SK-N-SH treated with all-trans-retinoic acid at 6 μM for 48 hours (cell line): ENCODE measurements at regions not wholly inside any gene's neighbourhood (a gene's known extent, or its start where the extent isn't known, plus 50 kb on each side); places are given as distances from the start of the nearest gene placed in this dataset.

Source experiments
- ATAC-seq: fragments of 200-7000 bp; cut with Tn5 transposase; 3 replicates; pipeline ENCODE4 v1.9.1; 2020; ENCODE audit warnings: mild to moderate bottlenecking, moderate library complexity
- ARNTL ChIP-seq: fragments of 450-650 bp; formaldehyde crosslinking; IDR thresholded peaks from 2 replicates; pipeline ENCODE4 v1.5.0; 2020; ENCODE audit warnings: low read depth, mild to moderate bottlenecking, moderate library complexity, borderline replicate concordance
- BACH2 ChIP-seq: fragments of 250-450 bp; sonication (Bioruptor Pico); IDR thresholded peaks from 2 replicates; pipeline ENCODE4 v1.9.0; 2021; ENCODE audit warnings: mild to moderate bottlenecking, borderline replicate concordance
- CREB5 ChIP-seq: fragments of 250-450 bp; sonication (Bioruptor Pico); IDR thresholded peaks from 2 replicates; pipeline ENCODE4 v1.5.1; 2020; ENCODE audit warnings: low read depth, mild to moderate bottlenecking, moderate library complexity
- CSDC2 ChIP-seq: fragments of 250-450 bp; sonication (Bioruptor Pico); IDR thresholded peaks from 2 replicates; pipeline ENCODE4 v1.5.0; 2020; ENCODE audit warnings: mild to moderate bottlenecking, moderate library complexity
- CSRNP3 ChIP-seq: fragments of 250-450 bp; sonication (Bioruptor Pico); IDR thresholded peaks from 2 replicates; pipeline ENCODE4 v1.5.1; 2021; ENCODE audit warnings: mild to moderate bottlenecking, moderate library complexity
- ESRRG ChIP-seq: fragments of 250-450 bp; sonication (Bioruptor Pico); IDR thresholded peaks from 2 replicates; pipeline ENCODE4 v1.6.1; 2021; ENCODE audit warnings: mild to moderate bottlenecking
- GLIS3 ChIP-seq: fragments of 250-450 bp; sonication (Bioruptor Pico); IDR thresholded peaks from 2 replicates; pipeline ENCODE4 v1.5.0; 2020; ENCODE audit warnings: mild to moderate bottlenecking, moderate library complexity
- ISL1 ChIP-seq: fragments of 250-450 bp; sonication (Bioruptor Pico); IDR thresholded peaks from 2 replicates; pipeline ENCODE4 v2.1.2; 2022; ENCODE audit warnings: mild to moderate bottlenecking, moderate library complexity
- OSR1 ChIP-seq: fragments of 250-450 bp; sonication (Bioruptor Pico); IDR thresholded peaks from 2 replicates; pipeline ENCODE4 v1.8.0; 2022; ENCODE audit warnings: moderate library complexity, mild to moderate bottlenecking, inconsistent platforms
- PATZ1 ChIP-seq: fragments of 250-450 bp; sonication (Bioruptor Pico); IDR thresholded peaks from 2 replicates; pipeline ENCODE4 v1.8.0; 2020; ENCODE audit warnings: mild to moderate bottlenecking, moderate library complexity, borderline replicate concordance
- POU6F1 ChIP-seq: fragments of 250-450 bp; sonication (Bioruptor Pico); IDR thresholded peaks from 2 replicates; pipeline ENCODE4 v1.8.0; 2021; ENCODE audit warnings: low read depth, mild to moderate bottlenecking, moderate library complexity, borderline replicate concordance
- PPARA ChIP-seq: fragments of 250-450 bp; sonication (Bioruptor Pico); IDR thresholded peaks from 2 replicates; pipeline ENCODE4 v1.5.0; 2020; ENCODE audit warnings: mild to moderate bottlenecking, borderline replicate concordance
- RARB ChIP-seq: fragments of 250-450 bp; sonication (Bioruptor Pico); IDR thresholded peaks from 2 replicates; pipeline ENCODE4 v1.8.0; 2021; ENCODE audit warnings: mild to moderate bottlenecking, moderate library complexity
- SNAI2 ChIP-seq: fragments of 250-450 bp; sonication (Bioruptor Pico); IDR thresholded peaks from 2 replicates; pipeline ENCODE4 v1.5.0; 2020; ENCODE audit warnings: mild to moderate bottlenecking, moderate library complexity
- TCF4 ChIP-seq: fragments of 250-450 bp; sonication (Bioruptor Pico); IDR thresholded peaks from 2 replicates; pipeline ENCODE4 v1.8.0; 2021; ENCODE audit warnings: mild to moderate bottlenecking, moderate library complexity, borderline replicate concordance
- TOX ChIP-seq: fragments of 250-450 bp; sonication (Bioruptor Pico); IDR thresholded peaks from 2 replicates; pipeline ENCODE4 v1.8.0; 2021; ENCODE audit warnings: mild to moderate bottlenecking, moderate library complexity, borderline replicate concordance
- TSHZ2 ChIP-seq: fragments of 250-450 bp; sonication (Bioruptor Pico); IDR thresholded peaks from 2 replicates; pipeline ENCODE4 v1.5.0; 2020; ENCODE audit warnings: mild to moderate bottlenecking, moderate library complexity
- ZFP3 ChIP-seq: fragments of 250-450 bp; sonication (Bioruptor Pico); IDR thresholded peaks from 2 replicates; pipeline ENCODE4 v1.5.0; 2020; ENCODE audit warnings: mild to moderate bottlenecking, moderate library complexity
- ZFP30 ChIP-seq: fragments of 450-650 bp; formaldehyde crosslinking; IDR thresholded peaks from 2 replicates; pipeline ENCODE4 v1.5.0; 2022; ENCODE audit warnings: mild to moderate bottlenecking, moderate library complexity
- ZNF565 ChIP-seq: fragments of 450-650 bp; formaldehyde crosslinking; conservative IDR thresholded peaks from 2 replicates; pipeline ENCODE4 v1.5.0; 2020; ENCODE audit warnings: low read depth, mild to moderate bottlenecking, moderate library complexity
- ZNF70 ChIP-seq: fragments of 450-650 bp; formaldehyde crosslinking; IDR thresholded peaks from 2 replicates; pipeline ENCODE4 v1.5.0; 2020; ENCODE audit warnings: mild to moderate bottlenecking, moderate library complexity

- TF ChIP-seq TCF4 (CRISPR knock-in tag): no peak
- TF ChIP-seq TOX (CRISPR knock-in tag): no peak
- TF ChIP-seq ISL1: no peak
- TF ChIP-seq ARNTL (CRISPR knock-in tag): no peak
- no peak for TF ChIP-seq CREB5 (CRISPR knock-in tag)
- TF ChIP-seq ESRRG (CRISPR knock-in tag): no peak
- TF ChIP-seq ZFP3: no peak
- TF ChIP-seq ZNF70: no peak
- no peak for TF ChIP-seq ZFP30 (CRISPR knock-in tag)
- no peak for TF ChIP-seq BACH2 (CRISPR knock-in tag)
- TF ChIP-seq POU6F1 (CRISPR knock-in tag): no peak
- TF ChIP-seq ZNF565 (CRISPR knock-in tag): no peak
- TF ChIP-seq OSR1: no peak
- no peak for TF ChIP-seq PPARA (CRISPR knock-in tag)
- no peak for TF ChIP-seq CSDC2 (CRISPR knock-in tag)
- TF ChIP-seq RARB (CRISPR knock-in tag): no peak
- TF ChIP-seq TSHZ2 (CRISPR knock-in tag): no peak
- TF ChIP-seq PATZ1: no peak
- no peak for TF ChIP-seq GLIS3
- no peak for TF ChIP-seq CSRNP3 (CRISPR knock-in tag)
- ATAC-seq: no peak
Observed at GRCh38 chr5:37951946-37952721, 112.3 kb upstream of the GDNF start.

- no peak for TF ChIP-seq TCF4 (CRISPR knock-in tag)
- TF ChIP-seq CREB5 (CRISPR knock-in tag): no peak
- TF ChIP-seq POU6F1 (CRISPR knock-in tag): no peak
- no peak for TF ChIP-seq SNAI2 (CRISPR knock-in tag)
- TF ChIP-seq ZNF565 (CRISPR knock-in tag): no peak
- no peak for TF ChIP-seq PATZ1
- TF ChIP-seq ISL1: no peak
- no peak for TF ChIP-seq ZFP30 (CRISPR knock-in tag)
- TF ChIP-seq BACH2 (CRISPR knock-in tag): no peak
- no peak for TF ChIP-seq RARB (CRISPR knock-in tag)
- TF ChIP-seq TOX (CRISPR knock-in tag): no peak
Observed at GRCh38 chr5:37950436-37950835, 110.6 kb upstream of the GDNF start.

More at GRCh38 chr5:37950436-37950835, 110.6 kb upstream of the GDNF start:
- no peak for ATAC-seq
